ENCODE measurements at regions not wholly inside any gene's neighbourhood (a gene's known extent, or its start where the extent isn't known, plus 50 kb on each side); places are given as distances from the start of the nearest gene placed in this dataset.

GRCh38 chr2:16487686-16488085, 177.9 kb downstream of the CYRIA start:
- no peak for DNase-seq (ENCODE audit: extremely low spot score)
- CTCF ChIA-PET = no interaction called here
- TF ChIP-seq CTCF (IDR thresholded peaks at IDR 0.05; ENCODE audit: control extremely low read depth, extremely low read depth, low read depth, missing control alignments) = no peak
- POLR2A ChIA-PET = no interaction called here

GRCh38 chr2:16485251-16485650, 180.4 kb downstream of the CYRIA start:
- TF ChIP-seq CTCF (IDR thresholded peaks at IDR 0.05; ENCODE audit: control extremely low read depth, extremely low read depth, low read depth, missing control alignments) = no peak
- DNase-seq (ENCODE audit: extremely low spot score) = no peak
- ChIA-PET CTCF (no interaction called here), POLR2A (no interaction called here)

- ChIA-PET CTCF (no interaction called here), POLR2A (no interaction called here)
- TF ChIP-seq CTCF (IDR thresholded peaks at IDR 0.05; ENCODE audit: control extremely low read depth, extremely low read depth, low read depth, missing control alignments) = no peak
- DNase-seq (ENCODE audit: extremely low spot score) = no peak
These were observed 183.2 kb downstream of the CYRIA start for GRCh38 chr2:16482460-16482859.

GRCh38 chr2:16481351-16481750, 184.3 kb downstream of the CYRIA start:
- no peak for TF ChIP-seq CTCF (IDR thresholded peaks at IDR 0.05; ENCODE audit: control extremely low read depth, extremely low read depth, low read depth, missing control alignments)
- CTCF ChIA-PET = no interaction called here
- POLR2A ChIA-PET = no interaction called here
- no peak for DNase-seq (ENCODE audit: extremely low spot score)

- DNase-seq (ENCODE audit: extremely low spot score) = no peak
- CTCF ChIA-PET = interaction anchor here (1.9 kb wide), 1 partner anchor 20 kb away, joined by 4 read pairs; no protein-coding TSS in a partner anchor
- POLR2A ChIA-PET = no interaction called here
- TF ChIP-seq CTCF (IDR thresholded peaks at IDR 0.05; ENCODE audit: control extremely low read depth, extremely low read depth, low read depth, missing control alignments) = no peak
These were observed 185.9 kb downstream of the CYRIA start for GRCh38 chr2:16479721-16480120.

- no peak for TF ChIP-seq CTCF (IDR thresholded peaks at IDR 0.05; ENCODE audit: control extremely low read depth, extremely low read depth, low read depth, missing control alignments)
- CTCF ChIA-PET = interaction anchor here (1.5 to 1.9 kb wide), 2 partner anchors 12 to 19 kb away, joined by 3 to 4 read pairs; no protein-coding TSS in a partner anchor
- DNase-seq (ENCODE audit: extremely low spot score) = no peak
- POLR2A ChIA-PET = no interaction called here
These were observed 187.0 kb downstream of the CYRIA start for GRCh38 chr2:16478434-16479210.

Data from GM10248 (cell line).